Keratinocyte (primary cell): ENCODE measurements at regions not wholly inside any gene's neighbourhood (a gene's known extent, or its start where the extent isn't known, plus 50 kb on each side); places are given as distances from the start of the nearest gene placed in this dataset.

Experiments
- EZH2 ChIP-seq: IDR thresholded peaks from one replicate; pipeline ENCODE4 v1.6.1; 2012; ENCODE audit warnings: inconsistent platforms, mild to moderate bottlenecking, low read length, moderate library complexity
- TF ChIP-seq, protein P1 (sequence below), 3 experiments: IDR thresholded peaks in 1 of 3; conservative IDR thresholded peaks in 1 of 3; optimal IDR thresholded peaks in 1 of 3; 2 replicates in 2 of 3; 3 replicates in 1 of 3; pipeline versions ENCODE3 to v1.5.1; 2011; ENCODE audit warnings: low read length in 3 of 3, mild to moderate bottlenecking in 3 of 3, moderate library complexity in 2 of 3, control low read depth in 1 of 3, inconsistent platforms in 1 of 3; ENCODE audit not compliant: insufficient read depth in 2 of 3; ENCODE audit errors: extremely low read depth in 1 of 3

DNA sequence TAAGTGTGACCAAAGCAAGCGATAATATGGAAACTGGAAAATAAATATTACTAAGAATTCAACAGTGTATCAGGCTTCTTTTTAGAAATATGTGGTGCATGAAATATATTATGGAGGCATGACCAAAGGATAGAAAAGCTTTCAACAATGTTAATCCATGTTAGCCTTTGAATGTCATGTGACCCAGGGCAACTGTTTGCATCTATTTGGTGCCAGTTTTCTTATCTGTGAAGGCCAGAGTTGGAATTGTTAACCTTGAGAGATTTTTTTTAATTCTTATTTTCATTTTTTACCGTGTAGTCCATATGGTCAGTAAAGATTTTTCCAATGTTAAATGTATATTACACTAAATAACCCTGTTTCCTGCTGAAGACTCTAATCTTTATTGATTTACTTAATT lies 411.1 kb downstream of the BCKDHB start:
- TF ChIP-seq, protein P1, sequence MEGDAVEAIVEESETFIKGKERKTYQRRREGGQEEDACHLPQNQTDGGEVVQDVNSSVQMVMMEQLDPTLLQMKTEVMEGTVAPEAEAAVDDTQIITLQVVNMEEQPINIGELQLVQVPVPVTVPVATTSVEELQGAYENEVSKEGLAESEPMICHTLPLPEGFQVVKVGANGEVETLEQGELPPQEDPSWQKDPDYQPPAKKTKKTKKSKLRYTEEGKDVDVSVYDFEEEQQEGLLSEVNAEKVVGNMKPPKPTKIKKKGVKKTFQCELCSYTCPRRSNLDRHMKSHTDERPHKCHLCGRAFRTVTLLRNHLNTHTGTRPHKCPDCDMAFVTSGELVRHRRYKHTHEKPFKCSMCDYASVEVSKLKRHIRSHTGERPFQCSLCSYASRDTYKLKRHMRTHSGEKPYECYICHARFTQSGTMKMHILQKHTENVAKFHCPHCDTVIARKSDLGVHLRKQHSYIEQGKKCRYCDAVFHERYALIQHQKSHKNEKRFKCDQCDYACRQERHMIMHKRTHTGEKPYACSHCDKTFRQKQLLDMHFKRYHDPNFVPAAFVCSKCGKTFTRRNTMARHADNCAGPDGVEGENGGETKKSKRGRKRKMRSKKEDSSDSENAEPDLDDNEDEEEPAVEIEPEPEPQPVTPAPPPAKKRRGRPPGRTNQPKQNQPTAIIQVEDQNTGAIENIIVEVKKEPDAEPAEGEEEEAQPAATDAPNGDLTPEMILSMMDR (optimal IDR thresholded peaks at IDR 0.05 in 1 of 3, IDR thresholded peaks at IDR 0.05 in 1 of 3, conservative IDR thresholded peaks at IDR 0.05 in 1 of 3; ENCODE audit: extremely low read depth in 1 of 3, insufficient read depth in 2 of 3, low read length in 3 of 3) = no peak
- no peak for TF ChIP-seq EZH2
